HCT116 (cell line): ENCODE measurements at regions not wholly inside any gene's neighbourhood (a gene's known extent, or its start where the extent isn't known, plus 50 kb on each side); places are given as distances from the start of the nearest gene placed in this dataset.

ENCODE experiments used
- ATAC-seq: fragments of 200-7000 bp; cut with Tn5 transposase; 2 replicates; pipeline ENCODE4 v1.9.1; 2020; ENCODE audit warnings: mild to moderate bottlenecking, moderate library complexity
- BruUV-seq: library from RNA; stranded (reverse); fragments of 400-500 nt; replicated peaks from 2 replicates; lab custom pipeline; 2021; lab: Mats Ljungman, UMichigan
- CTCF ChIA-PET: fragments of 300-600 bp; sonication (Branson Sonifier 250); formaldehyde crosslinking; loops from one replicate; lab custom pipeline; 2021; ENCODE audit warnings: antibody characterized with exemption; lab: Charles Lee
- POLR2A ChIA-PET: fragments of 300-600, 350-600 bp; sonication (Branson Sonifier 250); formaldehyde crosslinking; loops from one replicate; lab custom pipeline; 2021; ENCODE audit warnings: antibody characterized with exemption; lab: Charles Lee
- RAD21 ChIA-PET, 2 experiments: fragments of 300-600 bp; sonication (Branson Sonifier 250); formaldehyde crosslinking; loops; one replicate each; lab custom pipeline; 2023; ENCODE audit warnings: low total read pairs in 2 of 2; ENCODE audit not compliant: uncharacterized antibody in 2 of 2, unreplicated experiment in 2 of 2, low non-redundant PET in 1 of 2; lab: Charles Lee
- DNase-seq: peaks from one replicate; pipeline ENCODE4 v3.0.0-alpha.2; 2010; ENCODE audit warnings: low read depth, low spot score
- H2AFZ ChIP-seq: fragments of 200-600 bp; shearing (Covaris generic), sonication (generic); 2 replicates; pipeline ENCODE4 v1.6.1; 2017; ENCODE audit warnings: low read depth, mixed run types, mixed read lengths, antibody characterized with exemption, low read length; ENCODE audit not compliant: poor library complexity, severe bottlenecking
- H3K27ac ChIP-seq: 2 replicates; pipeline ENCODE4 v1.5.1; 2012; ENCODE audit warnings: low read depth, low read length
- H3K27me3 ChIP-seq: fragments of 200-600 bp; sonication (generic); 2 replicates; pipeline ENCODE4 v1.6.1; 2016; ENCODE audit warnings: mixed run types, low read length, mixed read lengths; ENCODE audit not compliant: insufficient read depth
- H3K36me3 ChIP-seq, 2 experiments: fragments of 200-500 bp in 1 of 2; fragments of 200-600 bp in 1 of 2; sonication (Bioruptor generic) in 1 of 2; sonication (generic) in 1 of 2; 2 replicates each; pipeline versions ENCODE4 v1.5.1 to v1.6.1; 2014 to 2016; ENCODE audit warnings: low read length in 2 of 2, inconsistent platforms in 1 of 2, mixed read lengths in 1 of 2, mixed run types in 1 of 2; ENCODE audit not compliant: insufficient read depth in 2 of 2, control insufficient read depth in 1 of 2
- H3K4me1 ChIP-seq, 2 experiments: fragments of 200-600 bp in 1 of 2; sonication (generic) in 1 of 2; 2 replicates each; pipeline versions ENCODE4 v1.5.1 to v1.6.1; 2012 to 2017; ENCODE audit warnings: low read length in 2 of 2, inconsistent platforms in 1 of 2, mild to moderate bottlenecking in 1 of 2, mixed read lengths in 1 of 2, mixed run types in 1 of 2, moderate library complexity in 1 of 2; ENCODE audit not compliant: insufficient read depth in 2 of 2, control insufficient read depth in 1 of 2
- H3K4me2 ChIP-seq: fragments of 200-600 bp; sonication (generic); 2 replicates; pipeline ENCODE4 v1.6.1; 2017; ENCODE audit warnings: mixed run types, low read length, mixed read lengths
- H3K4me3 ChIP-seq, 2 experiments: fragments of 200-600 bp in 1 of 2; sonication (generic) in 1 of 2; replicated peaks in 1 of 2; 2 replicates each; pipeline ENCODE4 v1.5.1; 2011 to 2016; ENCODE audit warnings: low read length in 2 of 2, control low read depth in 1 of 2, low read depth in 1 of 2, mild to moderate bottlenecking in 1 of 2, mixed read lengths in 1 of 2, mixed run types in 1 of 2
- H3K79me2 ChIP-seq: fragments of 200-600 bp; sonication (generic); 2 replicates; pipeline ENCODE4 v1.6.1; 2017; ENCODE audit warnings: mild to moderate bottlenecking, mixed run types, low read length, moderate library complexity, mixed read lengths; ENCODE audit not compliant: insufficient read depth
- H3K9ac ChIP-seq: fragments of 200-600 bp; sonication (generic); 2 replicates; pipeline ENCODE4 v1.6.1; 2016; ENCODE audit warnings: low read length, mixed read lengths
- H3K9me2 ChIP-seq: fragments of 200-600 bp; sonication (generic), shearing (Covaris generic); 2 replicates; pipeline ENCODE4 v1.6.1; 2017; ENCODE audit warnings: mixed run types, mild to moderate bottlenecking, moderate library complexity; ENCODE audit not compliant: insufficient read depth
- H3K9me3 ChIP-seq, 2 experiments: fragments of 200-500 bp in 1 of 2; fragments of 200-600 bp in 1 of 2; sonication (Bioruptor generic) in 1 of 2; sonication (generic) in 1 of 2; 2 replicates each; pipeline ENCODE4 v1.6.1; 2014 to 2017; ENCODE audit warnings: low read length in 2 of 2, mixed read lengths in 2 of 2, inconsistent platforms in 1 of 2, low read depth in 1 of 2, mild to moderate bottlenecking in 1 of 2, mixed run types in 1 of 2, moderate library complexity in 1 of 2; ENCODE audit not compliant: control insufficient read depth in 1 of 2, insufficient read depth in 1 of 2
- H4K20me1 ChIP-seq: fragments of 200-600 bp; sonication (generic), shearing (Covaris generic); 2 replicates; pipeline ENCODE4 v1.6.1; 2017; ENCODE audit warnings: mixed run types, mild to moderate bottlenecking, moderate library complexity; ENCODE audit not compliant: insufficient read depth
- CTCF ChIP-seq, 3 experiments: fragments of 200-600 bp in 1 of 3; sonication (generic) in 1 of 3; IDR thresholded peaks in 2 of 3; conservative IDR thresholded peaks in 1 of 3; 2 replicates each; pipeline ENCODE4 v1.5.1; 2012 to 2017; ENCODE audit warnings: low read depth in 2 of 3, low read length in 2 of 3, antibody characterized with exemption in 1 of 3, borderline replicate concordance in 1 of 3, control low read depth in 1 of 3, mild to moderate bottlenecking in 1 of 3, mixed read lengths in 1 of 3, mixed run types in 1 of 3, moderate library complexity in 1 of 3; ENCODE audit not compliant: insufficient read depth in 1 of 3
- EZH2phosphoT487 ChIP-seq: fragments of 200-600 bp; IDR thresholded peaks from 2 replicates; pipeline ENCODE4 v1.6.1; 2018; ENCODE audit warnings: antibody characterized with exemption, borderline replicate concordance
- RAD21 ChIP-seq: IDR thresholded peaks from 2 replicates; pipeline ENCODE4 v1.6.1; 2012; ENCODE audit warnings: low read depth, mild to moderate bottlenecking
- REST ChIP-seq: IDR thresholded peaks from 2 replicates; pipeline ENCODE4 v1.6.1; 2012; ENCODE audit warnings: low read depth
- YY1 ChIP-seq: IDR thresholded peaks from 2 replicates; pipeline ENCODE4 v1.6.1; 2011; ENCODE audit warnings: low read length, low read depth, moderate library complexity, mild to moderate bottlenecking; ENCODE audit not compliant: insufficient replicate concordance; ENCODE audit errors: extremely low read depth
- ZBTB33 ChIP-seq: IDR thresholded peaks from 2 replicates; pipeline ENCODE4 v1.6.1; 2011; ENCODE audit warnings: mild to moderate bottlenecking, low read length, moderate library complexity; ENCODE audit not compliant: insufficient replicate concordance; ENCODE audit errors: extremely low read depth
- intact Hi-C: fragments of 100-400 bp; cut with micrococcal nuclease; formaldehyde crosslinking; loops from 2 replicates; pipeline ENCODE4 v1.10.0; 2022
- TF ChIP-seq, protein P1 (sequence below): IDR thresholded peaks from 2 replicates; pipeline ENCODE4 v1.6.1; 2012

- H3K36me3 ChIP-seq: no peaks in the 10 kb centered on the region
- ChIA-PET CTCF (interaction anchor here (1.0 kb wide), 1 partner anchor 8 kb away, joined by 3 read pairs; no protein-coding TSS in a partner anchor), RAD21 (no interaction called here), POLR2A (interaction anchor here (1.0 kb wide), 1 partner anchor 25 kb away, joined by 3 read pairs; no protein-coding TSS in a partner anchor)
- ATAC-seq: no peak
- no peak overlapping the region for H3K4me3 ChIP-seq
- no peak overlapping the region for H3K9ac ChIP-seq
- no TSS peak for BruUV-seq
- no peaks in the 10 kb centered on the region for H3K9me2 ChIP-seq
- no peaks in the 10 kb centered on the region for H3K4me1 ChIP-seq
- H4K20me1 ChIP-seq: no peaks in the 10 kb centered on the region
- no peak overlapping the region for H3K27ac ChIP-seq
- no peak overlapping the region for H2AFZ ChIP-seq
- H3K27me3 ChIP-seq: no peaks in the 10 kb centered on the region
- H3K79me2 ChIP-seq: no peaks in the 10 kb centered on the region
- H3K4me2 ChIP-seq: no peak overlapping the region
- no peak for TF ChIP-seq RAD21
- no peak for TF ChIP-seq CTCF (IDR thresholded peaks at IDR 0.05 in 2 of 3, conservative IDR thresholded peaks at IDR 0.05 in 1 of 3; ENCODE audit: borderline replicate concordance in 1 of 3, insufficient read depth in 1 of 3, low read depth in 2 of 3, low read length in 2 of 3)
- no peak for TF ChIP-seq YY1
- TF ChIP-seq, protein P1, sequence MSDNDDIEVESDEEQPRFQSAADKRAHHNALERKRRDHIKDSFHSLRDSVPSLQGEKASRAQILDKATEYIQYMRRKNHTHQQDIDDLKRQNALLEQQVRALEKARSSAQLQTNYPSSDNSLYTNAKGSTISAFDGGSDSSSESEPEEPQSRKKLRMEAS: no peak
- no peak for TF ChIP-seq EZH2phosphoT487
- no peak for TF ChIP-seq ZBTB33
- no peak for TF ChIP-seq REST
- TF ChIP-seq, all 23 proteins: peak for 0
- intact Hi-C loops: no loop called here
- H3K9me3 ChIP-seq: no peaks in the 10 kb centered on the region
- no peak for DNase-seq
These were observed 67.7 kb downstream of the PDCL3 start for GRCh38 chr2:100630473-100630977.
